GM13976 (cell line): ENCODE measurements at regions not wholly inside any gene's neighbourhood (a gene's known extent, or its start where the extent isn't known, plus 50 kb on each side); places are given as distances from the start of the nearest gene placed in this dataset.

Experiments used
- DNase-seq: peaks from one replicate; pipeline ENCODE4 v3.0.0; 2012; ENCODE audit warnings: low spot score
- in situ Hi-C: fragments of 300-500 bp; cut with MboI; formaldehyde crosslinking; loops from one replicate; pipeline ENCODE4 v1.12.0; 2022; ENCODE audit warnings: low sequenced_read_pairs, mixed read lengths, inconsistent platforms; ENCODE audit not compliant: unreplicated experiment
- TF ChIP-seq, protein P1 (sequence below): IDR thresholded peaks from 2 replicates; pipeline ENCODE4 v1.5.1; 2012; ENCODE audit warnings: borderline replicate concordance, mild to moderate bottlenecking; ENCODE audit not compliant: insufficient read depth; ENCODE audit errors: extremely low read depth, missing control alignments, control extremely low read depth

DNA sequence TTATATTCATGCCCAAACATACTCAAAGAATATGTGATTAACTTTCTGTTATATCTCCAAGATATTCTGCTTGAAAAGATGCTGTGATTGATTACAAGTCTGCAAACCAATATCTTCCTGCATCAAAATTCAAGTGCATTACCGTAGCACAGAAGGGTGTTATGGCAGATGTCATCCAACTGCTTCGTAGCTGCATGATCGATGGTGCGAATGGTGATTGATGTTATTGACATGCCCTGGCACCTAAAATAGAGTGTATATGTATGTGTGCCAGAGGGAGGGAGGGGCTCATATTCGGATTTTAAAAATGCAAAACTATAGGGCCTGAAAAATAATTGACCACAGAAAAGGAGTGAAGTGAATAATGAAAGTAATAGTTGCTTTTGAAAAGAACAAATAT is 882.1 kb upstream of the NUDT12 start:
- no peak for DNase-seq
- in situ Hi-C loops, result no loop called here
- TF ChIP-seq, protein P1, sequence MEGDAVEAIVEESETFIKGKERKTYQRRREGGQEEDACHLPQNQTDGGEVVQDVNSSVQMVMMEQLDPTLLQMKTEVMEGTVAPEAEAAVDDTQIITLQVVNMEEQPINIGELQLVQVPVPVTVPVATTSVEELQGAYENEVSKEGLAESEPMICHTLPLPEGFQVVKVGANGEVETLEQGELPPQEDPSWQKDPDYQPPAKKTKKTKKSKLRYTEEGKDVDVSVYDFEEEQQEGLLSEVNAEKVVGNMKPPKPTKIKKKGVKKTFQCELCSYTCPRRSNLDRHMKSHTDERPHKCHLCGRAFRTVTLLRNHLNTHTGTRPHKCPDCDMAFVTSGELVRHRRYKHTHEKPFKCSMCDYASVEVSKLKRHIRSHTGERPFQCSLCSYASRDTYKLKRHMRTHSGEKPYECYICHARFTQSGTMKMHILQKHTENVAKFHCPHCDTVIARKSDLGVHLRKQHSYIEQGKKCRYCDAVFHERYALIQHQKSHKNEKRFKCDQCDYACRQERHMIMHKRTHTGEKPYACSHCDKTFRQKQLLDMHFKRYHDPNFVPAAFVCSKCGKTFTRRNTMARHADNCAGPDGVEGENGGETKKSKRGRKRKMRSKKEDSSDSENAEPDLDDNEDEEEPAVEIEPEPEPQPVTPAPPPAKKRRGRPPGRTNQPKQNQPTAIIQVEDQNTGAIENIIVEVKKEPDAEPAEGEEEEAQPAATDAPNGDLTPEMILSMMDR, result no peak

GRCh38 chr5:104443706-104444105 is 881.1 kb upstream of the NUDT12 start:
- in situ Hi-C loops, result no loop called here
- DNase-seq, result no peak
- TF ChIP-seq, protein P1, result no peak

- in situ Hi-C loops, result no loop called here
- no peak for DNase-seq
These were observed 869.4 kb upstream of the NUDT12 start for GRCh38 chr5:104431981-104432380.

DNA sequence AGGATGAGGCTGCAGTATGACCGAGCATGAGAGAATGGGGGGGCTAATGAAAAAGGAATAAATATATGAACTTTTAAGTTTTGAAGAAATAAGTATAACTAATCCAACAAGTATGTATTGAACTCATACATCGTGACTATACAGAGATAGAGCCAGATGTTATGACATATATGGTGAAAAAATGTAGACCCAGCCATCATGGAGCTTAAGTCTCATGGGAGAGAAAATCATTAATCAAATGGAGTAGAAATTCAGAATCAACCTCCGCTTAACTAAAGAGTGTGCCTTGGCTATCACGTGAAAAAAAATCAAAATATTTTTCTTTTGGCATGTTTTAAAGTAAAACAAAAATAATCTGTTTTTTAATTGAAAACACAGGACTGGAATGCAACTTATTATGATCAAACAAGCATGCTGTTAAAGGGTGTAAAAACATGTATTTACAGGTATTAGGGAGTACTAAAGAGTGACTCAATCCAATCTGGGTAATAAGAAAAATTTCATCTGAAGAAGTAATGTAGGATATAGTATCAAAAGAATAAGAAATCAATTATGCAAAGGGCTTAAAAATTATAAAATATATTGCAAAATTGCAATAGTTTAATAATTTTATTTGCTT is 868.5 kb upstream of the NUDT12 start:
- in situ Hi-C loops, result no loop called here
- DNase-seq, result no peak

More at GRCh38 chr5:104431981-104432380, 869.4 kb upstream of the NUDT12 start:
- TF ChIP-seq, protein P1, result no peak

DNA sequence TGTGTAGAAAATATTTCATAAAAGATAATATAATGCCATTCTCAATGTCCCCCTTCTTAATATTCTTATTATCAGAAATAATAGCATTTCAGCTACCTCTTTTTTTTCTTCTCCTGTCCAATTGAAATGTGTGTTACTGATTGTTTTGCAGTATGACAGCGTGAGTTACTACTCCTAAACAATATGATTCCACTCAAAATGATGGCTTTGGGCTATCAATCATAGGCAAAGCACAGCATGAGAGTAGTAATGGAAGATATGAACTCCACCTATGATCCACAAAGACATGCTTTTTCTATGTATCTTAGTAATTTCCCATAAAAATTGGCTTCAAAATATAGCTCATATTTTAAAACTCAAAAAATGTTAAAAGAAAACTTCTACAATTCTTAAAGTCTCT is 867.3 kb upstream of the NUDT12 start:
- DNase-seq, result no peak
- in situ Hi-C loops, result no loop called here
- TF ChIP-seq, protein P1, result no peak

More for the DNA sequence above, 868.5 kb upstream of the NUDT12 start:
- TF ChIP-seq, protein P1, result no peak

DNA sequence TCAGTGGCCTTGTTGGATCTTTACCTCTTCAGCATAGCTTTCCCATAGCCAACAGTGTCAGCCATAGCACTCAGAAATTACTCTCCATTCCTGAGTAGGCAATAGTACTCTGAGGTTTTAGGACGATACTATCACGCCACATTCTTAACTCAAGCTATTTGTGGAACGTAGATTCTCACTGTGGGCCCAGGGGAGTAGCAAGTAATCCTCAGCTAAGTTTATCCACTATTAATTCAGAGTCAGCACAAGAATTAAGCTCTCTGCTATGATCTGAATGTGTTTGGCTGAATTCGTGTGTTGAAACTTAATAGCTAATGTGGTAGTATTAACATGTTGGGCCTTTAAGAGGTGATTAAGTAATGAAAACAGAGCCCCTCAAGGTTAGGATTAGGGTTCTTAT is 858.8 kb upstream of the NUDT12 start:
- TF ChIP-seq, protein P1, result no peak
- no peak for DNase-seq
- in situ Hi-C loops, result no loop called here

DNA sequence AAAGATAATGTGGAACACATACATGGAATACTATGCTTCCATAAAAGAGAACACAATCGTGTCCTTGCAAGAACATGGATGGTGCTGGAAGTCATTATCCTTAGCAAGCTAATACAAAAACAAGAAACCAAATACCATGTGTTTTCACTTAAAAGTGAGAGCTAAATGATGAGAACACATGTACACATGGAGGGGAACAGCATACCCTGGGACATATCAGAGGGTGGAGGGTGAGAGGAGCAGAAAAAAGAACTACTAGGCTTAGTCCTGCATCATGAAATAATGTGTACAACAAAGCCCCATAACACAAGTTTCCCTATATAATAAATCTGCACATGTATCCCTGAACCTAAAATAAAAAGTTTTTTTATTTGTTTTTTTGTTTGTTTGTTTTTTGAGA is 855.5 kb upstream of the NUDT12 start:
- TF ChIP-seq, protein P1, result no peak
- no peak for DNase-seq
- in situ Hi-C loops, result no loop called here
